Astrocyte (in vitro differentiated cells and primary cell): ENCODE measurements at regions not wholly inside any gene's neighbourhood (a gene's known extent, or its start where the extent isn't known, plus 50 kb on each side); places are given as distances from the start of the nearest gene placed in this dataset.

ENCODE experiments used
- DNase-seq: peaks from one replicate; pipeline ENCODE4 v3.0.0-alpha.2; 2010; ENCODE audit warnings: low read depth
- FAIRE-seq: peaks from 2 replicates; lab custom pipeline; 2011; peaks lifted over from hg19 to GRCh38; lab: Jason Lieb, UNC
- H2AFZ ChIP-seq: 2 replicates; pipeline ENCODE4 v1.6.0; 2012; ENCODE audit warnings: low read depth, low read length, inconsistent platforms
- H3K27ac ChIP-seq: 2 replicates; pipeline ENCODE4 v1.5.1; 2011; ENCODE audit warnings: low read depth, low read length, inconsistent platforms
- H3K27me3 ChIP-seq: 2 replicates; pipeline ENCODE4 v1.6.0; 2011; ENCODE audit warnings: low read length, inconsistent platforms; ENCODE audit not compliant: insufficient read depth
- H3K36me3 ChIP-seq: 2 replicates; pipeline ENCODE4 v1.5.1; 2011; ENCODE audit warnings: low read length, inconsistent platforms; ENCODE audit not compliant: insufficient read depth
- H3K4me1 ChIP-seq: 2 replicates; pipeline ENCODE4 v1.5.1; 2011; ENCODE audit warnings: low read length, inconsistent platforms; ENCODE audit not compliant: insufficient read depth
- H3K4me2 ChIP-seq: 2 replicates; pipeline ENCODE4 v1.6.0; 2012; ENCODE audit warnings: low read length, inconsistent platforms
- H3K4me3 ChIP-seq: 2 replicates; pipeline ENCODE4 v1.5.1; 2011; ENCODE audit warnings: low read depth, mild to moderate bottlenecking, low read length, inconsistent platforms; ENCODE audit not compliant: insufficient read depth
- H3K79me2 ChIP-seq: 2 replicates; pipeline ENCODE4 v1.6.0; 2012; ENCODE audit warnings: mild to moderate bottlenecking, low read length, inconsistent platforms; ENCODE audit not compliant: insufficient read depth
- H3K9ac ChIP-seq: 2 replicates; pipeline ENCODE4 v1.6.0; 2012; ENCODE audit warnings: mild to moderate bottlenecking, low read length, inconsistent platforms
- H3K9me3 ChIP-seq: 2 replicates; pipeline ENCODE4 v1.5.1; 2012; ENCODE audit warnings: low read depth, mild to moderate bottlenecking, low read length, inconsistent platforms; ENCODE audit not compliant: insufficient read depth
- H4K20me1 ChIP-seq: 2 replicates; pipeline ENCODE4 v1.6.0; 2012; ENCODE audit warnings: low read length, inconsistent platforms; ENCODE audit not compliant: insufficient read depth
- H3K27ac Mint-ChIP-seq: one replicate; pipeline ENCODE4 v1.8.0; 2021; ENCODE audit warnings: mild to moderate bottlenecking, mixed read lengths; ENCODE audit not compliant: unreplicated experiment
- H3K27me3 Mint-ChIP-seq: one replicate; pipeline ENCODE4 v1.8.0; 2021; ENCODE audit warnings: low read depth, mixed read lengths; ENCODE audit not compliant: unreplicated experiment
- H3K36me3 Mint-ChIP-seq: one replicate; pipeline ENCODE4 v1.8.0; 2021; ENCODE audit warnings: low read depth, mixed read lengths; ENCODE audit not compliant: unreplicated experiment
- H3K4me1 Mint-ChIP-seq: one replicate; pipeline ENCODE4 v1.8.0; 2021; ENCODE audit warnings: low read depth, mixed read lengths; ENCODE audit not compliant: unreplicated experiment
- H3K4me3 Mint-ChIP-seq: one replicate; pipeline ENCODE4 v1.8.0; 2021; ENCODE audit warnings: mild to moderate bottlenecking, moderate library complexity, mixed read lengths; ENCODE audit not compliant: unreplicated experiment
- H3K9me3 Mint-ChIP-seq: one replicate; pipeline ENCODE4 v1.8.0; 2021; ENCODE audit warnings: mild to moderate bottlenecking, mixed read lengths; ENCODE audit not compliant: unreplicated experiment
- EZH2 ChIP-seq: IDR thresholded peaks from 2 replicates; pipeline ENCODE4 v1.6.1; 2012; ENCODE audit warnings: mild to moderate bottlenecking, low read length, inconsistent platforms; ENCODE audit not compliant: insufficient read depth
- TF ChIP-seq, protein P1 (sequence below): IDR thresholded peaks from 2 replicates; pipeline ENCODE4 v1.5.1; 2011; ENCODE audit warnings: low read depth, mild to moderate bottlenecking, inconsistent platforms, low read length, moderate library complexity; ENCODE audit not compliant: insufficient read depth

DNA sequence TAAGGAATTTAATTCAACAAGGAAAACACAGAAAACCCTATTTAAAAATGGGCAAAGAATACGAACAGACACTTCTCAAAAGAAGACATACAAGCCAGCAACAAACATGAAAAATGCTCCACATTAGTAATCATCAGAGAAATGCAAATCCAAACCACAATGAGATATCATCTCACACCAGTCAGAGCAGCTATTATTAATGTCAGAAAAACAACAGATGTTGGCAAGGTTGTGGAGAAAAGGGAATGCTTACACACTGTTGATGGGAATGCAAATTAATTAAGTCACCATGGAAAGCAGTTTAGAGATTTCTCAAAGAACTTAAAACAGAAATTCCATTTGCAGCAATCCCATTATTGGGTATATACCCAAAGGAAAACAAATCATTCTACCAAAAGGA, 55.2 kb downstream of the GCC1 start:
- Histone ChIP-seq H3K4me3 (no peak overlapping the region), H3K4me1 (no peaks in the 10 kb centered on the region), H3K79me2 (no peaks in the 10 kb centered on the region), H2AFZ (no peak overlapping the region), H3K9me3 (no peaks in the 10 kb centered on the region), H3K27ac (no peak overlapping the region), H3K36me3 (no peaks in the 10 kb centered on the region), H4K20me1 (no peaks in the 10 kb centered on the region), H3K4me2 (no peak overlapping the region), H3K27me3 (peaks cover 4% of the 10 kb centered on the region), H3K9ac (no peak overlapping the region)
- H3K36me3 Mint-ChIP-seq, result no peaks in the 10 kb centered on the region
- H3K4me1 Mint-ChIP-seq, result peaks cover 1% of the 10 kb centered on the region
- H3K9me3 Mint-ChIP-seq, result peaks cover 6% of the 10 kb centered on the region
- peak; percentile 47 for DNase-seq
- TF ChIP-seq, protein P1, sequence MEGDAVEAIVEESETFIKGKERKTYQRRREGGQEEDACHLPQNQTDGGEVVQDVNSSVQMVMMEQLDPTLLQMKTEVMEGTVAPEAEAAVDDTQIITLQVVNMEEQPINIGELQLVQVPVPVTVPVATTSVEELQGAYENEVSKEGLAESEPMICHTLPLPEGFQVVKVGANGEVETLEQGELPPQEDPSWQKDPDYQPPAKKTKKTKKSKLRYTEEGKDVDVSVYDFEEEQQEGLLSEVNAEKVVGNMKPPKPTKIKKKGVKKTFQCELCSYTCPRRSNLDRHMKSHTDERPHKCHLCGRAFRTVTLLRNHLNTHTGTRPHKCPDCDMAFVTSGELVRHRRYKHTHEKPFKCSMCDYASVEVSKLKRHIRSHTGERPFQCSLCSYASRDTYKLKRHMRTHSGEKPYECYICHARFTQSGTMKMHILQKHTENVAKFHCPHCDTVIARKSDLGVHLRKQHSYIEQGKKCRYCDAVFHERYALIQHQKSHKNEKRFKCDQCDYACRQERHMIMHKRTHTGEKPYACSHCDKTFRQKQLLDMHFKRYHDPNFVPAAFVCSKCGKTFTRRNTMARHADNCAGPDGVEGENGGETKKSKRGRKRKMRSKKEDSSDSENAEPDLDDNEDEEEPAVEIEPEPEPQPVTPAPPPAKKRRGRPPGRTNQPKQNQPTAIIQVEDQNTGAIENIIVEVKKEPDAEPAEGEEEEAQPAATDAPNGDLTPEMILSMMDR, result no peak
- TF ChIP-seq EZH2, result no peak
- no peak overlapping the region for H3K4me3 Mint-ChIP-seq
- FAIRE-seq, result no peak
- H3K27ac Mint-ChIP-seq, result no peak overlapping the region
- H3K27me3 Mint-ChIP-seq, result peaks cover 18% of the 10 kb centered on the region

DNA sequence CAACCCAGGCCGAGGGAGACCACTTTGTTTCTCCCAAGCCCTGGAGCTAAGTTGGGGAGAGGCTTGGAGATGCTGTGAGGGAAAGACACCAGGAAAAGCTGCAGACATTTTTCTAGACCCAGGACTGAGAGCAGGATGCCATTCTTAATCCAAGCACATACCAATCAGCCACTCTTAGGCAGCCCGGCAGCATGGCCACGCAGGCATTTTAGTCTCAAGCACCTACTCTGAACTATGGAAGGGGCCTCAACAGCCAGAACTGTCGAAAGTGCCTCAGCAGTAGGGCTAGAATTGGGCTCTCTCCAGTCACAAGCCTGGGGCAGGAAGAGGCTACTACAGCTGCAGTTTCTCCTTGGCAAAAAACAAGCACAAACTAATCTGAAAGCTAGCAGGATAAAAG, 57.8 kb downstream of the GCC1 start:
- Mint-ChIP-seq H3K4me3 (no peak overlapping the region), H3K27me3 (peaks cover 7% of the 10 kb centered on the region), H3K36me3 (no peaks in the 10 kb centered on the region), H3K4me1 (no peaks in the 10 kb centered on the region), H3K27ac (no peak overlapping the region), H3K9me3 (peaks cover 6% of the 10 kb centered on the region)
- no peak for TF ChIP-seq EZH2
- TF ChIP-seq, protein P1, result no peak
- Histone ChIP-seq H3K9ac (no peak overlapping the region), H3K27me3 (no peaks in the 10 kb centered on the region), H3K27ac (no peak overlapping the region), H3K36me3 (no peaks in the 10 kb centered on the region), H4K20me1 (no peaks in the 10 kb centered on the region), H3K79me2 (no peaks in the 10 kb centered on the region), H3K4me1 (no peaks in the 10 kb centered on the region), H3K9me3 (no peaks in the 10 kb centered on the region), H3K4me3 (no peak overlapping the region), H3K4me2 (no peak overlapping the region), H2AFZ (no peak overlapping the region)
- DNase-seq, result no peak
- FAIRE-seq, result no peak

DNA sequence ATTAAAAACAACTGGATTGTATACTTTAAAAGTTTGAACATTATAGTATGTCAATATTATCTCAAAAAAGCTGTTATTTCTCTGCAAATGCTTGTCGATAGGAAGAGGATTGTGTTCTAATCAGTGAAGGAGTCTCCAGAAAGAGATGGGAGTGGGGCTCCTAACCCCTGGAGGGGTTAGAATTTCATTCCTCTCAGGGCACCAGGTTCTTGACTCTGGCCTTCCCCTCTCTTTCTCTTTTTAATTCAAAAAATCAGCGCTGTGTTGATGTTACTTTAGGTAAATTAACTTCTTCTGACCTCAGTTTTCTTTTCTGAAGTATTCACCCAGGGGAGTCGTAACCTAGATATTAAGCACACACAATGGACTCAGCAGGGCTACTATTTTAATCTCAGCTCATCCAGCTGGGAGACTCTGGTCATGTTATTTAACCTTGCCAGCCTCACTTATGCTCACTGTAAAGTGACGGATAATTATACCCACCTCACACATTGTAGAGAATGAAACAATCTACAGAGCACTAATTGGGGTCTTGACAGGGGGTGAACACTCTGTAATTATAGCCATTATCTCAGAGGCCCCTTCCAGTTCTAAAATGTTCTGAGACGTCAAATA, 59.4 kb downstream of the GCC1 start:
- no peak overlapping the region for H3K9ac ChIP-seq
- TF ChIP-seq EZH2, result no peak
- TF ChIP-seq, protein P1, result no peak
- H3K9me3 ChIP-seq, result no peaks in the 10 kb centered on the region
- H3K4me2 ChIP-seq, result no peak overlapping the region
- no peaks in the 10 kb centered on the region for H3K36me3 Mint-ChIP-seq
- no peak overlapping the region for H2AFZ ChIP-seq
- no peaks in the 10 kb centered on the region for H3K36me3 ChIP-seq
- H3K27ac ChIP-seq, result no peak overlapping the region
- peaks cover 7% of the 10 kb centered on the region for H3K9me3 Mint-ChIP-seq
- no peaks in the 10 kb centered on the region for H3K27me3 ChIP-seq
- H4K20me1 ChIP-seq, result no peaks in the 10 kb centered on the region
- H3K4me1 Mint-ChIP-seq, result no peaks in the 10 kb centered on the region
- H3K4me1 ChIP-seq, result no peaks in the 10 kb centered on the region
- FAIRE-seq, result no peak
- no peak for DNase-seq
- H3K4me3 Mint-ChIP-seq, result no peak overlapping the region
- no peaks in the 10 kb centered on the region for H3K79me2 ChIP-seq
- H3K27ac Mint-ChIP-seq, result no peak overlapping the region
- H3K27me3 Mint-ChIP-seq, result peaks cover 7% of the 10 kb centered on the region
- H3K4me3 ChIP-seq, result no peak overlapping the region
